HS-27A (cell line): ENCODE measurements at regions not wholly inside any gene's neighbourhood (a gene's known extent, or its start where the extent isn't known, plus 50 kb on each side); places are given as distances from the start of the nearest gene placed in this dataset.
"Not testable (repeated sequence)": the region's sequence is repeated elsewhere in the genome, so short reads cannot be mapped to it uniquely, and the experiment has no call there.

Experiments used
- DNase-seq: peaks from one replicate; pipeline ENCODE4 v3.0.0-alpha.2; 2012; ENCODE audit warnings: low read depth, missing footprints

GRCh38 chr1:229859026-229859425 lies 208.0 kb upstream of the GALNT2 start:
- DNase-seq = no peak

- no peak for DNase-seq
These were observed 206.1 kb upstream of the GALNT2 start for GRCh38 chr1:229860926-229861325.

GRCh38 chr1:229862017-229862774 lies 204.8 kb upstream of the GALNT2 start:
- no peak for DNase-seq

GRCh38 chr1:229863651-229864545 lies 203.1 kb upstream of the GALNT2 start:
- DNase-seq = no peak

- DNase-seq = no peak
These were observed 202.3 kb upstream of the GALNT2 start for GRCh38 chr1:229864686-229865230.

GRCh38 chr1:229865321-229865720 lies 201.7 kb upstream of the GALNT2 start:
- not testable (repeated sequence) for DNase-seq

- no peak for DNase-seq
These were observed 199.3 kb upstream of the GALNT2 start for GRCh38 chr1:229867726-229868125.

- DNase-seq = no peak
These were observed 197.8 kb upstream of the GALNT2 start for GRCh38 chr1:229869240-229869639.

GRCh38 chr1:229869687-229870086 lies 197.4 kb upstream of the GALNT2 start:
- no peak for DNase-seq

GRCh38 chr1:229870381-229870780 lies 196.7 kb upstream of the GALNT2 start:
- no peak for DNase-seq

- no peak for DNase-seq
These were observed 195.9 kb upstream of the GALNT2 start for GRCh38 chr1:229871078-229871676.

- DNase-seq = no peak
These were observed 192.9 kb upstream of the GALNT2 start for GRCh38 chr1:229874136-229874535.

- no peak for DNase-seq
These were observed 192.4 kb upstream of the GALNT2 start for GRCh38 chr1:229874609-229875008.

GRCh38 chr1:229875086-229875485 lies 192.0 kb upstream of the GALNT2 start:
- no peak for DNase-seq

- no peak for DNase-seq
These were observed 187.3 kb upstream of the GALNT2 start for GRCh38 chr1:229879746-229880145.

GRCh38 chr1:229880271-229881170 lies 186.5 kb upstream of the GALNT2 start:
- DNase-seq = no peak

- no peak for DNase-seq
These were observed 184.4 kb upstream of the GALNT2 start for GRCh38 chr1:229882621-229883020.

GRCh38 chr1:229883504-229884200 lies 183.4 kb upstream of the GALNT2 start:
- no peak for DNase-seq

GRCh38 chr1:229884765-229885164 lies 182.3 kb upstream of the GALNT2 start:
- DNase-seq = no peak

- DNase-seq = no peak
These were observed 181.2 kb upstream of the GALNT2 start for GRCh38 chr1:229885568-229886495.
